GM13976 (cell line): ENCODE measurements at regions not wholly inside any gene's neighbourhood (a gene's known extent, or its start where the extent isn't known, plus 50 kb on each side); places are given as distances from the start of the nearest gene placed in this dataset.

Experiments used
- DNase-seq: peaks from one replicate; pipeline ENCODE4 v3.0.0; 2012; ENCODE audit warnings: low spot score
- in situ Hi-C: fragments of 300-500 bp; cut with MboI; formaldehyde crosslinking; loops from one replicate; pipeline ENCODE4 v1.12.0; 2022; ENCODE audit warnings: low sequenced_read_pairs, mixed read lengths, inconsistent platforms; ENCODE audit not compliant: unreplicated experiment
- TF ChIP-seq, protein P1 (sequence below): IDR thresholded peaks from 2 replicates; pipeline ENCODE4 v1.5.1; 2012; ENCODE audit warnings: borderline replicate concordance, mild to moderate bottlenecking; ENCODE audit not compliant: insufficient read depth; ENCODE audit errors: extremely low read depth, missing control alignments, control extremely low read depth

DNA sequence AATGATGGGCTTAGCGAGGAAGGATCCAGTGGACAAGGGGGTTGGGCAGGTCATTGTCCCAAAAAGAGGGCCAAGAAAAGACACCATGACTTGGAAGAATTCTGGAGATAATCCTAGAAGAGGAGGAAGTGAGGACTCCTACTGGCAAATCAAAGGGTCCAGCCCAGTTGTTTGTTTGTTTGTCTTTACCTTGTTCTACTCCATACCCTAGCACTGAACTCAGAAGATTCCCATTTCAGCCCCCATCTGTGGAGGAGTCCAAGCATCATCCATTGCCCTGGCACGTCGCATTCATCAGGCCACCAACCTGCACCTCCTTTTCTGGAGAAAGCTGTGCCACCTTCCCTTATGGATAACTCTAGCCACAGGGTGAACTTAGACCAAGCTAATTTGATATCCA, 326.2 kb downstream of the EN1 start:
- no peak for DNase-seq
- TF ChIP-seq, protein P1, sequence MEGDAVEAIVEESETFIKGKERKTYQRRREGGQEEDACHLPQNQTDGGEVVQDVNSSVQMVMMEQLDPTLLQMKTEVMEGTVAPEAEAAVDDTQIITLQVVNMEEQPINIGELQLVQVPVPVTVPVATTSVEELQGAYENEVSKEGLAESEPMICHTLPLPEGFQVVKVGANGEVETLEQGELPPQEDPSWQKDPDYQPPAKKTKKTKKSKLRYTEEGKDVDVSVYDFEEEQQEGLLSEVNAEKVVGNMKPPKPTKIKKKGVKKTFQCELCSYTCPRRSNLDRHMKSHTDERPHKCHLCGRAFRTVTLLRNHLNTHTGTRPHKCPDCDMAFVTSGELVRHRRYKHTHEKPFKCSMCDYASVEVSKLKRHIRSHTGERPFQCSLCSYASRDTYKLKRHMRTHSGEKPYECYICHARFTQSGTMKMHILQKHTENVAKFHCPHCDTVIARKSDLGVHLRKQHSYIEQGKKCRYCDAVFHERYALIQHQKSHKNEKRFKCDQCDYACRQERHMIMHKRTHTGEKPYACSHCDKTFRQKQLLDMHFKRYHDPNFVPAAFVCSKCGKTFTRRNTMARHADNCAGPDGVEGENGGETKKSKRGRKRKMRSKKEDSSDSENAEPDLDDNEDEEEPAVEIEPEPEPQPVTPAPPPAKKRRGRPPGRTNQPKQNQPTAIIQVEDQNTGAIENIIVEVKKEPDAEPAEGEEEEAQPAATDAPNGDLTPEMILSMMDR = no peak
- in situ Hi-C loops = no loop called here

DNA sequence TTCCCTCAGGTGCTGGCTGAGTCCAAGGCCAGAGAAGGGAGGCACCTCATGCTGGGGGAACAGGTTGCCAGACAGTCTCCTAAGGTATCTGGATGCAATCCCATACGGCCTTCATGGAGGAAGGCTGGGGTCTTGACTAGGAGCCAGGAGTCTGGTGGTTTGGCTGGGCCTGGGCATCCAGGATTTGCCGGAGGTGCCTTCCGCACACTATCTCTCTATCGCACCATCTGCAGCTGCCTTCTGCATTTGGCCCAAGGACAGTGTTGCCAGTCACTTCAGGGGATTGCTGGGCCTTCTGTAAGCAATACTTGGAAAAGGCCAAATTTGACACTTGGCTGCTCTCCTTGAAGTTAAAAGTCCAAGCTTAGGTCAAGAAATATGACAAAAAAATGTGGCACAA, 327.2 kb downstream of the EN1 start:
- TF ChIP-seq, protein P1 = no peak
- in situ Hi-C loops = no loop called here
- DNase-seq = no peak

GRCh38 chr2:118519511-118519910, 327.9 kb downstream of the EN1 start:
- TF ChIP-seq, protein P1 = no peak
- DNase-seq = no peak
- in situ Hi-C loops = no loop called here

DNA sequence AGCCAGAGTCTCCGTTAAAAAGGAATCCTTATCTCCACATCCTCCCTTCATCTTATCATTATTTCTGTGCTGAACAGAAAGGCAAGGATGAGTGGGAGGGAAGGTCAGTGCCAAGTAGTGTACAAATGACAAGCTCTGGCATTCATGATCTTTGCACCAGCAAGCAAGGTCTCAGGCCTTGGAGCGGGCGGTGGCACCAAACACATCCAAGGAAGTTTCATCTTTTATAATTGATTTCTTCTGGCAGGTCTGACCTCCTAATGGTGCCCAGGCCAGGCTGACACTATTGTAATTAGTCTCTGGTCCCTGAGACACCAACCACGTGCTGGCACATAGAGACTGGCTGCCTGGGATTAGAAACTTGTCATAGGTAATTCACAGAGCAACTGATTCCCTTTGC, 336.6 kb downstream of the EN1 start:
- TF ChIP-seq, protein P1 = no peak
- DNase-seq = no peak
- in situ Hi-C loops = no loop called here

DNA sequence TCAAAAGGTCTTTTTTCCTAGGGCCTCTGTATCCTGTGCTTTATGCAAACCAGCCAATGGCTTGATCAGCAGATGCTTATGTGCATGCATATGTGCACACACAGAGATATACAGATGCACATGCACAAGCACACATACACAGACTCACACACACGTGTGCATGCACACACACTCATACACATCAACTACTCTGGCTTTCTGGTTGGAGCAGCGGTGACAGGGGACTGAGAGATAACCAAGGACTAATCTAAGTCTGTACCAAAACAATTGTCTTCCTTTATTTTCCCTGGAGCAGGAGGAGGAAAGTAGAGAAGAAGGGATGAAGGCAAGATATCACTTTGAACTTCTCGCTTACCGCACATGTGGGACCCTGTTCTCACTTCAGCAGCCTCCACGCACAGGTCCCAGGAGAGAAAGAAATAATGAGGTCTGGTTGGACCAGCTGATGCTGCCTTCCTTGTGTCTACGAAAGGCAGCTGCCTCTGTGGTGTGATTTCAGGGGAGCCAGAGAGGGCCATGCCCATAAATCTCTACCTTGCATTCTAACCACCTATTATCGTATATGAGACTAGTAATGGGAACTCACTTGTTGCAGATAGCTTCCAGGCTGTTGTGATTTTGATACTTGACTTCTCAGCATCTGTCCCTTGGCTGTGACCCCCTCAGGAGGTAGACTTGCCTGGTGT, 338.0 kb downstream of the EN1 start:
- DNase-seq = no peak
- in situ Hi-C loops = no loop called here
- TF ChIP-seq, protein P1 = no peak

GRCh38 chr2:118508282-118508681, 339.2 kb downstream of the EN1 start:
- TF ChIP-seq, protein P1 = no peak
- in situ Hi-C loops = no loop called here
- DNase-seq = no peak
